H9 (cell line): ENCODE measurements at regions not wholly inside any gene's neighbourhood (a gene's known extent, or its start where the extent isn't known, plus 50 kb on each side); places are given as distances from the start of the nearest gene placed in this dataset.

Experiments
- DNase-seq: peaks from one replicate; pipeline ENCODE4 v3.0.0-alpha.2; 2017
- H2AFZ ChIP-seq: one replicate; pipeline ENCODE4 v1.6.1; 2013; ENCODE audit warnings: mild to moderate bottlenecking, low read length, control low read depth, moderate library complexity
- H2AK5ac ChIP-seq: 2 replicates; pipeline ENCODE4 v1.6.1; 2013; ENCODE audit warnings: low read length, control low read depth, mixed read lengths; ENCODE audit not compliant: insufficient read length
- H2BK120ac ChIP-seq: one replicate; pipeline ENCODE4 v1.6.1; 2013; ENCODE audit warnings: low read depth, mild to moderate bottlenecking, low read length, control low read depth, inconsistent platforms; ENCODE audit not compliant: poor library complexity, severe bottlenecking
- H2BK12ac ChIP-seq: 2 replicates; pipeline ENCODE4 v1.6.1; 2013; ENCODE audit warnings: low read length, control low read depth, mixed read lengths, low read depth; ENCODE audit not compliant: insufficient read length
- H2BK15ac ChIP-seq: 2 replicates; pipeline ENCODE4 v1.6.1; 2013; ENCODE audit warnings: low read depth, low read length, control low read depth
- H2BK20ac ChIP-seq: one replicate; pipeline ENCODE4 v1.6.1; 2013; ENCODE audit warnings: low read depth, mild to moderate bottlenecking, low read length, control low read depth, inconsistent platforms; ENCODE audit not compliant: poor library complexity, severe bottlenecking
- H2BK5ac ChIP-seq: 2 replicates; pipeline ENCODE4 v1.6.1; 2013; ENCODE audit warnings: low read length, control low read depth, mixed read lengths; ENCODE audit not compliant: insufficient read length
- H3K14ac ChIP-seq: 2 replicates; pipeline ENCODE4 v1.6.1; 2013; ENCODE audit warnings: low read length, control low read depth; ENCODE audit not compliant: insufficient read depth
- H3K18ac ChIP-seq: 2 replicates; pipeline ENCODE4 v1.6.1; 2013; ENCODE audit warnings: low read depth, mild to moderate bottlenecking, mixed read lengths, low read length, control low read depth; ENCODE audit not compliant: insufficient read length
- H3K23ac ChIP-seq: 2 replicates; pipeline ENCODE4 v1.6.1; 2013; ENCODE audit warnings: low read length, control low read depth, mixed read lengths, low read depth; ENCODE audit not compliant: insufficient read length
- H3K23me2 ChIP-seq: 2 replicates; pipeline ENCODE4 v1.6.1; 2013; ENCODE audit warnings: low read depth, mild to moderate bottlenecking, mixed read lengths, low read length, control low read depth; ENCODE audit not compliant: insufficient read length, poor library complexity, severe bottlenecking
- H3K27ac ChIP-seq: 2 replicates; pipeline ENCODE4 v1.5.1; 2013; ENCODE audit warnings: low read length, control low read depth, mixed read lengths, low read depth; ENCODE audit not compliant: insufficient read length
- H3K27me3 ChIP-seq: 2 replicates; pipeline ENCODE4 v1.6.1; 2013; ENCODE audit warnings: low read length, control low read depth, inconsistent platforms; ENCODE audit not compliant: insufficient read depth
- H3K4ac ChIP-seq: 2 replicates; pipeline ENCODE4 v1.6.1; 2013; ENCODE audit warnings: low read depth, mild to moderate bottlenecking, control low read depth, inconsistent platforms, low read length, moderate library complexity
- H3K4me1 ChIP-seq: 2 replicates; pipeline ENCODE4 v1.6.1; 2013; ENCODE audit warnings: low read length, control low read depth, inconsistent platforms; ENCODE audit not compliant: insufficient read depth
- H3K4me2 ChIP-seq: 2 replicates; pipeline ENCODE4 v1.6.1; 2013; ENCODE audit warnings: low read length, control low read depth, mixed read lengths; ENCODE audit not compliant: insufficient read length, insufficient read depth
- H3K56ac ChIP-seq: 2 replicates; pipeline ENCODE4 v1.6.1; 2013; ENCODE audit warnings: low read depth, mild to moderate bottlenecking, mixed read lengths, low read length, control low read depth; ENCODE audit not compliant: insufficient read length
- H3K79me1 ChIP-seq: 2 replicates; pipeline ENCODE4 v1.6.1; 2013; ENCODE audit warnings: low read depth, mild to moderate bottlenecking, moderate library complexity, low read length, control low read depth, inconsistent platforms; ENCODE audit not compliant: insufficient read depth, poor library complexity, severe bottlenecking
- H3K79me2 ChIP-seq: 2 replicates; pipeline ENCODE4 v1.6.1; 2013; ENCODE audit warnings: low read length, control low read depth, inconsistent platforms; ENCODE audit not compliant: insufficient read depth
- H3K9ac ChIP-seq: 2 replicates; pipeline ENCODE4 v1.6.1; 2013; ENCODE audit warnings: low read length, control low read depth, mixed read lengths; ENCODE audit not compliant: insufficient read length; ENCODE audit errors: extremely low read depth
- H3K9me3 ChIP-seq: one replicate; pipeline ENCODE4 v1.6.1; 2013; ENCODE audit warnings: low read depth, low read length, inconsistent platforms; ENCODE audit not compliant: control insufficient read depth
- H3T11ph ChIP-seq: one replicate; pipeline ENCODE4 v1.6.1; 2013; ENCODE audit warnings: mild to moderate bottlenecking, low read length, control low read depth, inconsistent platforms
- H4K20me1 ChIP-seq: one replicate; pipeline ENCODE4 v1.6.1; 2013; ENCODE audit not compliant: control insufficient read depth, insufficient read length, insufficient read depth
- H4K5ac ChIP-seq: 2 replicates; pipeline ENCODE4 v1.6.1; 2013; ENCODE audit warnings: low read depth, mild to moderate bottlenecking, mixed read lengths, low read length, control low read depth; ENCODE audit not compliant: insufficient read length
- H4K8ac ChIP-seq: replicated peaks from 2 replicates; pipeline ENCODE4 v1.6.1; 2013; ENCODE audit warnings: low read length, control low read depth, mixed read lengths, low read depth; ENCODE audit not compliant: insufficient read length
- H4K91ac ChIP-seq: 2 replicates; pipeline ENCODE4 v1.6.1; 2013; ENCODE audit warnings: low read depth, mild to moderate bottlenecking, moderate library complexity, mixed read lengths, low read length, control low read depth; ENCODE audit not compliant: insufficient read length
- H3K27ac Mint-ChIP-seq, 3 experiments: 2 replicates in 2 of 3; 3 replicates in 1 of 3; pipeline ENCODE4 v1.8.0; 2020 to 2021; ENCODE audit warnings: mixed read lengths in 3 of 3, mild to moderate bottlenecking in 1 of 3, moderate library complexity in 1 of 3
- H3K27me3 Mint-ChIP-seq: 2 replicates; pipeline ENCODE4 v1.8.0; 2021; ENCODE audit warnings: low read depth, mild to moderate bottlenecking, moderate library complexity, mixed read lengths
- H3K36me3 Mint-ChIP-seq, 3 experiments: 2 replicates in 2 of 3; 3 replicates in 1 of 3; pipeline ENCODE4 v1.8.0; 2020 to 2021; ENCODE audit warnings: low read depth in 3 of 3, mixed read lengths in 3 of 3; ENCODE audit not compliant: insufficient read depth in 1 of 3
- H3K4me1 Mint-ChIP-seq, 2 experiments: 2 replicates each; pipeline ENCODE4 v1.8.0; 2020; ENCODE audit warnings: mixed read lengths in 2 of 2
- H3K4me3 Mint-ChIP-seq, 2 experiments: 2 replicates in 1 of 2; 3 replicates in 1 of 2; pipeline ENCODE4 v1.8.0; 2020 to 2021; ENCODE audit warnings: mild to moderate bottlenecking in 2 of 2, mixed read lengths in 2 of 2, moderate library complexity in 1 of 2
- H3K9me3 Mint-ChIP-seq, 2 experiments: 2 replicates in 1 of 2; 3 replicates in 1 of 2; pipeline ENCODE4 v1.8.0; 2020; ENCODE audit warnings: mild to moderate bottlenecking in 2 of 2, mixed read lengths in 2 of 2, moderate library complexity in 1 of 2
- CTCF ChIP-seq: fragments of 200-600 bp; sonication (generic); conservative IDR thresholded peaks from 3 replicates; pipeline ENCODE4 v1.8.0; 2021; ENCODE audit warnings: antibody characterized with exemption, mild to moderate bottlenecking
- WGBS: extraction: QIAGEN DNeasy Blood & Tissue Kit; methylation state at CpG from one replicate; pipeline ENCODE4 v1.1.7; 2013; ENCODE audit warnings: missing lambda C conversion rate, low lambda C conversion rate, mixed read lengths; ENCODE audit not compliant: insufficient read length; ENCODE audit errors: extremely low coverage; 5-methylcytosine and 5-hydroxymethylcytosine counted together

- H3K27me3 Mint-ChIP-seq, result no peaks in the 10 kb centered on the region
- Histone ChIP-seq H3K56ac (no peak overlapping the region), H2BK5ac (no peak overlapping the region), H3K79me2 (no peaks in the 10 kb centered on the region), H4K8ac (no peak overlapping the region), H3K18ac (no peak overlapping the region), H2BK120ac (no peak overlapping the region), H3K23me2 (no peaks in the 10 kb centered on the region), H3K79me1 (no peaks in the 10 kb centered on the region), H4K5ac (no peak overlapping the region), H3K27ac (no peak overlapping the region), H2BK12ac (no peak overlapping the region), H2BK20ac (no peak overlapping the region), H2AFZ (no peak overlapping the region), H3K14ac (no peak overlapping the region), H3K4ac (no peak overlapping the region), H3K9ac (no peak overlapping the region), H3K4me2 (no peak overlapping the region), H2BK15ac (no peak overlapping the region), H3T11ph (no peak overlapping the region), H4K91ac (no peak overlapping the region), H3K23ac (no peak overlapping the region), H2AK5ac (no peak overlapping the region), H4K20me1 (no peaks in the 10 kb centered on the region), H3K9me3 (no peaks in the 10 kb centered on the region), H3K4me1 (peaks cover 2% of the 10 kb centered on the region; the same call in 1 of the 2 replicates), H3K27me3 (no peaks in the 10 kb centered on the region)
- no peaks in the 10 kb centered on the region for H3K36me3 Mint-ChIP-seq
- no peak overlapping the region; a peak in 1 of 7 replicates for H3K27ac Mint-ChIP-seq
- TF ChIP-seq CTCF, result no peak
- no peak overlapping the region for H3K4me3 Mint-ChIP-seq
- no CpG with 5 or more reads among the region's 6 CpGs for WGBS
- H3K4me1 Mint-ChIP-seq, result peaks cover 4 to 14% of the 10 kb centered on the region in 2 experiments; a peak in 3 of 4 replicates
- DNase-seq, result no peak
- no peaks in the 10 kb centered on the region for H3K9me3 Mint-ChIP-seq
Observed at GRCh38 chr4:162935214-162935613, 231.5 kb downstream of the NAF1 start.
